ENCODE measurements at regions not wholly inside any gene's neighbourhood (a gene's known extent, or its start where the extent isn't known, plus 50 kb on each side); places are given as distances from the start of the nearest gene placed in this dataset.

- Histone ChIP-seq H3K18ac (ENCODE audit: extremely low read depth, low read length) (no peak overlapping the region), H2BK15ac (ENCODE audit: low read length) (no peak overlapping the region), H2BK120ac (replicated peaks; ENCODE audit: low read depth, low read length) (no peak overlapping the region), H3K56ac (replicated peaks; ENCODE audit: insufficient read length, low read depth, low read length) (no peak overlapping the region), H3K27me3 (replicated peaks in 1 of 4; ENCODE audit: control insufficient read depth in 3 of 4, extremely low read depth in 1 of 4, insufficient read depth in 3 of 4, low read length in 3 of 4) (no peaks in the 10 kb centered on the region), H2BK12ac (ENCODE audit: low read depth, low read length) (no peak overlapping the region), H4K5ac (ENCODE audit: insufficient read length, low read depth, low read length) (no peak overlapping the region), H3K4me3 (ENCODE audit: extremely low read depth in 1 of 4, insufficient read depth in 2 of 4, low read depth in 3 of 4, low read length in 4 of 4) (no peak overlapping the region), H2BK5ac (ENCODE audit: low read depth, low read length) (no peak overlapping the region), H3K4me1 (replicated peaks in 1 of 4; ENCODE audit: control insufficient read depth in 3 of 4, insufficient read depth in 4 of 4, low read length in 3 of 4) (no peaks in the 10 kb centered on the region), H3K4me2 (ENCODE audit: insufficient read depth in 1 of 2, low read depth in 2 of 2, low read length in 2 of 2) (no peak overlapping the region), H3K4ac (replicated peaks; ENCODE audit: insufficient read length, low read depth, low read length) (no peak overlapping the region), H3K27ac (ENCODE audit: low read depth, low read length) (no peak overlapping the region), H4K91ac (replicated peaks; ENCODE audit: insufficient read length, low read length) (no peak overlapping the region), H4K8ac (ENCODE audit: extremely low read depth, insufficient read depth, low read length) (no peak overlapping the region), H3K9ac (replicated peaks in 1 of 4; ENCODE audit: extremely low read depth in 1 of 4, low read depth in 3 of 4, low read length in 3 of 4) (no peak overlapping the region), H3K23me2 (ENCODE audit: low read depth, low read length) (no peaks in the 10 kb centered on the region), H2AK5ac (ENCODE audit: low read depth, low read length) (no peak overlapping the region), H4K20me1 (replicated peaks in 1 of 2; ENCODE audit: control insufficient read depth in 1 of 2, insufficient read depth in 2 of 2, low read length in 2 of 2) (no peaks in the 10 kb centered on the region), H3K9me3 (ENCODE audit: insufficient read depth in 2 of 2, low read depth in 1 of 2, low read length in 1 of 2) (no peaks in the 10 kb centered on the region), H2BK20ac (ENCODE audit: low read length) (no peak overlapping the region), H3K23ac (ENCODE audit: insufficient read length) (no peak overlapping the region), H3K79me2 (ENCODE audit: control insufficient read depth in 1 of 2, insufficient read depth in 2 of 2, low read length in 2 of 2) (no peaks in the 10 kb centered on the region), H3K14ac (ENCODE audit: insufficient read length) (no peak overlapping the region), H3K36me3 (ENCODE audit: control insufficient read depth in 2 of 4, insufficient read depth in 4 of 4, low read length in 3 of 4) (no peaks in the 10 kb centered on the region), H2AFZ (ENCODE audit: low read length) (no peak overlapping the region), H3K79me1 (ENCODE audit: low read depth, low read length) (no peaks in the 10 kb centered on the region)
- CTCF ChIA-PET (ENCODE audit: partially characterized antibody): no interaction called here
- POLR2A ChIA-PET (ENCODE audit: partially characterized antibody): no interaction called here
- FAIRE-seq: no peak
- WGBS, 2 experiments (ENCODE audit: extremely low coverage in 1 of 2, insufficient coverage in 1 of 2, insufficient read length in 1 of 2, insufficient replicate concordance in 2 of 2, low coverage in 1 of 2, low lambda C conversion rate in 2 of 2, missing lambda C conversion rate in 1 of 2): 81% methylated on average over 2 of the region's 2 CpGs; no CpG with 5 or more reads in 1 of the 2 experiments
- TF ChIP-seq SAP30 (IDR thresholded peaks at IDR 0.05; ENCODE audit: insufficient read depth, insufficient replicate concordance, low read length) (no peak), KDM4A (IDR thresholded peaks at IDR 0.05; ENCODE audit: low read depth, low read length, severe bottlenecking) (no peak), GTF2F1 (IDR thresholded peaks at IDR 0.05; ENCODE audit: borderline replicate concordance, low read depth, low read length) (no peak), TEAD4 (IDR thresholded peaks at IDR 0.05; ENCODE audit: low read depth, low read length) (no peak), YY1 (IDR thresholded peaks at IDR 0.05; ENCODE audit: low read depth, low read length) (no peak), USF2 (IDR thresholded peaks at IDR 0.05; ENCODE audit: low read length) (no peak), EP300 (IDR thresholded peaks at IDR 0.05; ENCODE audit: borderline replicate concordance in 1 of 2, low read depth in 2 of 2, low read length in 2 of 2) (no peak), RNF2 (IDR thresholded peaks at IDR 0.05; ENCODE audit: borderline replicate concordance, low read depth, low read length, missing control alignments, poor library complexity, severe bottlenecking) (no peak), SP2 (IDR thresholded peaks at IDR 0.05; ENCODE audit: low read length) (no peak), SIRT6 (IDR thresholded peaks at IDR 0.05; ENCODE audit: low read length) (no peak)
- DNase-seq (ENCODE audit: low read depth in 1 of 2, low spot score in 2 of 2): no peak
Observed at GRCh38 chr10:36629476-36629875, 495.9 kb upstream of the ANKRD30A start.
